ENCODE measurements at regions not wholly inside any gene's neighbourhood (a gene's known extent, or its start where the extent isn't known, plus 50 kb on each side); places are given as distances from the start of the nearest gene placed in this dataset.

DNA sequence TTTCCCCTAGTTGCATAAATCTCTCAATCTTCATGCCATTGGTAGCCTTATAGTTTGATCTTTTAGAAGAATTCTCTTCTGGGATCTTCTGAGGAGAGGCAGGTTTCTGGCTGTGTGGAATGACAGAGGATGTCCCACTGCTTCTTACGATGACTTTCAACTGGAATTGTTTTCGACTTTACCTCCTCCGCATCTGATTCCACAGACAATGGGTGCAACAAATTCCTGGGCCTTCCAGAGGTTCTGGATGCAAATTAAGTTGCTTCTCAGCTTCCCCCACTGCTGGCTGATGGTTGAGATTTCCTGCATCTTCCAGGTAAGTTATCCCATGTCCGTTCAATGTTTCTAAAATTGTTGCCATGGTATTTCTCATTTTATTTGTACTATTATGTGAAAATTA, 142.3 kb upstream of the TSC22D1 start:
- no peak for TF ChIP-seq CTCF (IDR thresholded peaks at IDR 0.05 in 4 of 5, conservative IDR thresholded peaks at IDR 0.05 in 1 of 5)
- TF ChIP-seq POLR2A (IDR thresholded peaks at IDR 0.05), result no peak
